ENCODE measurements at regions not wholly inside any gene's neighbourhood (a gene's known extent, or its start where the extent isn't known, plus 50 kb on each side); places are given as distances from the start of the nearest gene placed in this dataset.

GRCh38 chr5:5584236-5584745 is 161.8 kb downstream of the ICE1 start:
- peaks cover 0 to 8% (median 0%) of the 10 kb centered on the region in 3 experiments; a peak in 2 of 7 replicates for H3K36me3 Mint-ChIP-seq (ENCODE audit: insufficient read depth in 1 of 3, low read depth in 3 of 3)

More at GRCh38 chr5:5584236-5584745, 161.8 kb downstream of the ICE1 start:
- TF ChIP-seq, protein P1, sequence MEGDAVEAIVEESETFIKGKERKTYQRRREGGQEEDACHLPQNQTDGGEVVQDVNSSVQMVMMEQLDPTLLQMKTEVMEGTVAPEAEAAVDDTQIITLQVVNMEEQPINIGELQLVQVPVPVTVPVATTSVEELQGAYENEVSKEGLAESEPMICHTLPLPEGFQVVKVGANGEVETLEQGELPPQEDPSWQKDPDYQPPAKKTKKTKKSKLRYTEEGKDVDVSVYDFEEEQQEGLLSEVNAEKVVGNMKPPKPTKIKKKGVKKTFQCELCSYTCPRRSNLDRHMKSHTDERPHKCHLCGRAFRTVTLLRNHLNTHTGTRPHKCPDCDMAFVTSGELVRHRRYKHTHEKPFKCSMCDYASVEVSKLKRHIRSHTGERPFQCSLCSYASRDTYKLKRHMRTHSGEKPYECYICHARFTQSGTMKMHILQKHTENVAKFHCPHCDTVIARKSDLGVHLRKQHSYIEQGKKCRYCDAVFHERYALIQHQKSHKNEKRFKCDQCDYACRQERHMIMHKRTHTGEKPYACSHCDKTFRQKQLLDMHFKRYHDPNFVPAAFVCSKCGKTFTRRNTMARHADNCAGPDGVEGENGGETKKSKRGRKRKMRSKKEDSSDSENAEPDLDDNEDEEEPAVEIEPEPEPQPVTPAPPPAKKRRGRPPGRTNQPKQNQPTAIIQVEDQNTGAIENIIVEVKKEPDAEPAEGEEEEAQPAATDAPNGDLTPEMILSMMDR (conservative IDR thresholded peaks at IDR 0.05): no peak
- H3K56ac ChIP-seq (ENCODE audit: insufficient read length, low read depth, low read length): no peak overlapping the region
- no peak overlapping the region for H3T11ph ChIP-seq (ENCODE audit: low read length)
- no peak overlapping the region for H4K5ac ChIP-seq (ENCODE audit: insufficient read length, low read depth, low read length)
- H2BK120ac ChIP-seq (ENCODE audit: low read depth, low read length, poor library complexity, severe bottlenecking): no peak overlapping the region
- Mint-ChIP-seq H3K27me3 (ENCODE audit: low read depth) (peaks cover 2% of the 10 kb centered on the region; the same call in 1 of the 2 replicates), H3K4me1 (no peaks in the 10 kb centered on the region), H3K4me3 (no peak overlapping the region), H3K27ac (no peak overlapping the region), H3K9me3 (peaks cover 6 to 7% of the 10 kb centered on the region in 2 experiments; a peak in 3 of 5 replicates)
- H3K9ac ChIP-seq (ENCODE audit: extremely low read depth, insufficient read length, low read length): no peak overlapping the region
- H2AFZ ChIP-seq (ENCODE audit: low read length): no peak overlapping the region
- no peak overlapping the region for H2BK5ac ChIP-seq (ENCODE audit: insufficient read length, low read length)
- H4K91ac ChIP-seq (ENCODE audit: insufficient read length, low read depth, low read length): no peak overlapping the region
- no peak for DNase-seq
- H2AK5ac ChIP-seq (ENCODE audit: insufficient read length, low read length): no peak overlapping the region
- H4K8ac ChIP-seq (replicated peaks; ENCODE audit: insufficient read length, low read depth, low read length): no peak overlapping the region
- H3K27me3 ChIP-seq (ENCODE audit: insufficient read depth, low read length): no peaks in the 10 kb centered on the region
- no peak overlapping the region for H3K4ac ChIP-seq (ENCODE audit: low read depth, low read length)
- H3K18ac ChIP-seq (ENCODE audit: insufficient read length, low read depth, low read length): no peak overlapping the region
- H3K4me2 ChIP-seq (ENCODE audit: insufficient read depth, insufficient read length, low read length): no peak overlapping the region
- H3K79me1 ChIP-seq (ENCODE audit: insufficient read depth, low read depth, low read length, poor library complexity, severe bottlenecking): no peaks in the 10 kb centered on the region
- no peaks in the 10 kb centered on the region for H4K20me1 ChIP-seq (ENCODE audit: control insufficient read depth, insufficient read depth, insufficient read length)
- no peak overlapping the region for H2BK12ac ChIP-seq (ENCODE audit: insufficient read length, low read depth, low read length)
- no peak overlapping the region for H2BK15ac ChIP-seq (ENCODE audit: low read depth, low read length)
- no peak overlapping the region for H3K23ac ChIP-seq (ENCODE audit: insufficient read length, low read depth, low read length)
- H3K79me2 ChIP-seq (ENCODE audit: insufficient read depth, low read length): no peaks in the 10 kb centered on the region
- no peak overlapping the region for H3K27ac ChIP-seq (ENCODE audit: insufficient read length, low read depth, low read length)
- no peaks in the 10 kb centered on the region for H3K23me2 ChIP-seq (ENCODE audit: insufficient read length, low read depth, low read length, poor library complexity, severe bottlenecking)
- no peaks in the 10 kb centered on the region for H3K4me1 ChIP-seq (ENCODE audit: insufficient read depth, low read length)
- peaks cover 11% of the 10 kb centered on the region for H3K9me3 ChIP-seq (ENCODE audit: control insufficient read depth, low read depth, low read length)
- no peak overlapping the region for H3K14ac ChIP-seq (ENCODE audit: insufficient read depth, low read length)
- WGBS (ENCODE audit: extremely low coverage, insufficient read length, low lambda C conversion rate): no CpG with 5 or more reads among the region's 3 CpGs
- no peak overlapping the region for H2BK20ac ChIP-seq (ENCODE audit: low read depth, low read length, poor library complexity, severe bottlenecking)
